Activated CD4-positive, CD25-positive, alpha-beta regulatory T cell treated with anti-CD3 and anti-CD28 coated beads, Interleukin-2, amount 50 U/mL, for 72 hours (primary cell): ENCODE measurements at regions not wholly inside any gene's neighbourhood (a gene's known extent, or its start where the extent isn't known, plus 50 kb on each side); places are given as distances from the start of the nearest gene placed in this dataset.
"Not testable (repeated sequence)": the region's sequence is repeated elsewhere in the genome, so short reads cannot be mapped to it uniquely, and the experiment has no call there.

Experiments used
- DNase-seq: peaks from one replicate; pipeline ENCODE4 v3.0.0; 2021

GRCh38 chr1:38658883-38659282 lies 200.7 kb downstream of the RRAGC start:
- no peak for DNase-seq

GRCh38 chr1:38657873-38658272 lies 201.7 kb downstream of the RRAGC start:
- no peak for DNase-seq

- DNase-seq: no peak
These were observed 202.2 kb downstream of the RRAGC start for GRCh38 chr1:38657207-38657840.

GRCh38 chr1:38656726-38657125 lies 202.8 kb downstream of the RRAGC start:
- DNase-seq: no peak

GRCh38 chr1:38652217-38652616 lies 207.4 kb downstream of the RRAGC start:
- no peak for DNase-seq

- DNase-seq: no peak
These were observed 207.9 kb downstream of the RRAGC start for GRCh38 chr1:38651669-38652068.

- DNase-seq: no peak
These were observed 211.2 kb downstream of the RRAGC start for GRCh38 chr1:38648417-38648816.

GRCh38 chr1:38647341-38647740 lies 212.2 kb downstream of the RRAGC start:
- not testable (repeated sequence) for DNase-seq

- no peak for DNase-seq
These were observed 215.5 kb downstream of the RRAGC start for GRCh38 chr1:38644092-38644491.

GRCh38 chr1:38641661-38642060 lies 217.9 kb downstream of the RRAGC start:
- no peak for DNase-seq

- DNase-seq: no peak
These were observed 219.2 kb downstream of the RRAGC start for GRCh38 chr1:38640371-38640770.

GRCh38 chr1:38628241-38628640 lies 231.3 kb downstream of the RRAGC start:
- DNase-seq: no peak

- no peak for DNase-seq
These were observed 233.6 kb downstream of the RRAGC start for GRCh38 chr1:38625939-38626338.

GRCh38 chr1:38624336-38625039 lies 235.1 kb downstream of the RRAGC start:
- no peak for DNase-seq

- DNase-seq: no peak
These were observed 236.0 kb downstream of the RRAGC start for GRCh38 chr1:38623529-38623928.

- no peak for DNase-seq
These were observed 237.4 kb downstream of the RRAGC start for GRCh38 chr1:38622197-38622596.

GRCh38 chr1:38616846-38617245 lies 242.7 kb downstream of the RRAGC start:
- DNase-seq: no peak

- no peak for DNase-seq
These were observed 243.9 kb downstream of the RRAGC start for GRCh38 chr1:38615680-38616079.

- no peak for DNase-seq
These were observed 244.7 kb downstream of the RRAGC start for GRCh38 chr1:38614861-38615260.

GRCh38 chr1:38613996-38614395 lies 245.6 kb downstream of the RRAGC start:
- no peak for DNase-seq

- DNase-seq: no peak
These were observed 246.6 kb downstream of the RRAGC start for GRCh38 chr1:38612951-38613350.

GRCh38 chr1:38611664-38612211 lies 247.8 kb downstream of the RRAGC start:
- DNase-seq: no peak

GRCh38 chr1:38609166-38610025 lies 250.2 kb downstream of the RRAGC start:
- no peak for DNase-seq
